HEK293T (cell line): ENCODE measurements at regions not wholly inside any gene's neighbourhood (a gene's known extent, or its start where the extent isn't known, plus 50 kb on each side); places are given as distances from the start of the nearest gene placed in this dataset.

Source experiments
- ARNT ChIP-seq: fragments of 450-650 bp; IDR thresholded peaks from 2 replicates; pipeline ENCODE4 v1.6.1; 2017; ENCODE audit warnings: mild to moderate bottlenecking
- BHLHE40 ChIP-seq: fragments of 450-650 bp; IDR thresholded peaks from 2 replicates; pipeline ENCODE4 v1.6.1; 2016; ENCODE audit warnings: mild to moderate bottlenecking, moderate library complexity, borderline replicate concordance
- ELF4 ChIP-seq: fragments of 450-650 bp; IDR thresholded peaks from 2 replicates; pipeline ENCODE4 v1.6.1; 2017; ENCODE audit warnings: antibody characterized with exemption
- FOXA1 ChIP-seq: fragments of 450-650 bp; IDR thresholded peaks from 2 replicates; pipeline ENCODE4 v1.6.1; 2016; ENCODE audit warnings: mild to moderate bottlenecking
- FOXK2 ChIP-seq: fragments of 450-650 bp; IDR thresholded peaks from 2 replicates; pipeline ENCODE4 v1.6.1; 2016; ENCODE audit warnings: mild to moderate bottlenecking
- FOXM1 ChIP-seq: fragments of 450-650 bp; IDR thresholded peaks from 2 replicates; pipeline ENCODE4 v1.6.1; 2017; ENCODE audit warnings: mild to moderate bottlenecking, borderline replicate concordance
- HDGF ChIP-seq: fragments of 450-650 bp; IDR thresholded peaks from 2 replicates; pipeline ENCODE4 v1.6.1; 2017; ENCODE audit warnings: antibody characterized with exemption, borderline replicate concordance
- PKNOX1 ChIP-seq: fragments of 450-650 bp; IDR thresholded peaks from 2 replicates; pipeline ENCODE4 v1.6.1; 2016
- SP1 ChIP-seq: fragments of 450-650 bp; IDR thresholded peaks from 2 replicates; pipeline ENCODE4 v1.6.1; 2017
- SUZ12 ChIP-seq: fragments of 450-650 bp; IDR thresholded peaks from 2 replicates; pipeline ENCODE4 v1.6.1; 2016; ENCODE audit warnings: mild to moderate bottlenecking
- TARDBP ChIP-seq: fragments of 450-650 bp; IDR thresholded peaks from 2 replicates; pipeline ENCODE4 v1.6.1; 2016

DNA sequence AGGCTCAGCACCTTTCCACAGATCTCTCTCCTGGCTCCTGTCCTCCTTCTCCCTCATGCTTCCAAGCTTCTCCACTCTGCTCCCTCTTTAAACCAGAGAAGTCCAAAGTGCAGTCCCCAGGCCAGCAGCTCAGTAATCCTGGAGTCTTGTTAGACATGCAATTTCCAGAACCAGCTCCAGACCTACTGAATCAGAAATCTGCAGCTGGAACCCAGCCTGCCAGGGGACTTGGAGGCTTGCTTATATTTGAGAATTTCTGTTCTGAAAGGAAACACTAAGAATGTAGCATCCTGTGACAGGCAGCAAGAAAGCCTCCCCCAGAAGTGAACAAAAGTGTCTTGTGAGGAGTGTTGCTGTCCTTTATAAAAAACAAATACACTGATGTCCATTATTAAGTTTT lies 438.1 kb downstream of the BCKDHB start:
- TF ChIP-seq FOXK2 = no peak
- TF ChIP-seq FOXM1 = no peak
- TF ChIP-seq SUZ12 = no peak
- no peak for TF ChIP-seq ELF4
- no peak for TF ChIP-seq HDGF
- TF ChIP-seq TARDBP = no peak
- TF ChIP-seq FOXA1 = no peak
- TF ChIP-seq ARNT = no peak
- TF ChIP-seq BHLHE40 = no peak
- TF ChIP-seq SP1 = no peak
- no peak for TF ChIP-seq PKNOX1
